Caco-2 (cell line): ENCODE measurements at regions not wholly inside any gene's neighbourhood (a gene's known extent, or its start where the extent isn't known, plus 50 kb on each side); places are given as distances from the start of the nearest gene placed in this dataset.

Experiments
- BruUV-seq: library from RNA; stranded (reverse); fragments of 400-500 nt; replicated peaks from 2 replicates; lab custom pipeline; 2021; lab: Mats Ljungman, UMichigan
- CTCF ChIA-PET: fragments of 300-600 bp; sonication (Branson Sonifier 250); formaldehyde crosslinking; loops from one replicate; lab custom pipeline; 2022; ENCODE audit warnings: antibody characterized with exemption; lab: Charles Lee
- POLR2A ChIA-PET: fragments of 300-600 bp; sonication (Branson Sonifier 250); formaldehyde crosslinking; loops from one replicate; lab custom pipeline; 2022; ENCODE audit warnings: antibody characterized with exemption; lab: Charles Lee
- DNase-seq, 2 experiments: peaks; one replicate each; pipeline versions ENCODE4 v3.0.0 to v3.0.0-alpha.2; 2020 to 2022
- H3K27me3 ChIP-seq: replicated peaks from 2 replicates; pipeline ENCODE4 v1.6.0; 2011; ENCODE audit warnings: low read length; ENCODE audit not compliant: control insufficient read depth, insufficient read depth
- H3K36me3 ChIP-seq: 2 replicates; pipeline ENCODE4 v1.5.1; 2011; ENCODE audit warnings: low read length; ENCODE audit not compliant: control insufficient read depth, insufficient read depth
- H3K4me1 ChIP-seq: fragments of 250-450 bp; sonication (Bioruptor Pico); 2 replicates; pipeline ENCODE4 v1.5.1; 2020; ENCODE audit warnings: mild to moderate bottlenecking
- H3K4me3 ChIP-seq: 2 replicates; pipeline ENCODE4 v1.5.1; 2011; ENCODE audit warnings: low read depth, mild to moderate bottlenecking, control low read depth, low read length
- H3K9me3 ChIP-seq: fragments of 250-450 bp; sonication (Bioruptor Pico); 2 replicates; pipeline ENCODE4 v1.5.1; 2020; ENCODE audit warnings: mild to moderate bottlenecking, moderate library complexity
- H3K27ac Mint-ChIP-seq: one replicate; pipeline ENCODE4 v1.8.0; 2022; ENCODE audit warnings: mixed read lengths; ENCODE audit not compliant: unreplicated experiment
- H3K27me3 Mint-ChIP-seq: one replicate; pipeline ENCODE4 v1.8.0; 2022; ENCODE audit warnings: mixed read lengths; ENCODE audit not compliant: insufficient read depth, unreplicated experiment
- H3K36me3 Mint-ChIP-seq: one replicate; pipeline ENCODE4 v1.8.0; 2022; ENCODE audit warnings: mild to moderate bottlenecking, mixed read lengths; ENCODE audit not compliant: insufficient read depth, unreplicated experiment
- H3K4me1 Mint-ChIP-seq: one replicate; pipeline ENCODE4 v1.8.0; 2022; ENCODE audit warnings: low read depth, mixed read lengths; ENCODE audit not compliant: unreplicated experiment
- H3K4me3 Mint-ChIP-seq: one replicate; pipeline ENCODE4 v1.8.0; 2022; ENCODE audit warnings: mild to moderate bottlenecking, moderate library complexity, mixed read lengths; ENCODE audit not compliant: unreplicated experiment
- H3K9me3 Mint-ChIP-seq: one replicate; pipeline ENCODE4 v1.8.0; 2022; ENCODE audit warnings: mixed read lengths; ENCODE audit not compliant: unreplicated experiment
- CTCF ChIP-seq, 2 experiments: fragments of 200-600 bp in 1 of 2; IDR thresholded peaks; 1 replicate in 1 of 2; 2 replicates in 1 of 2; pipeline versions ENCODE4 v1.5.1 to v1.8.0; 2011 to 2022; ENCODE audit warnings: antibody characterized with exemption in 1 of 2, control low read depth in 1 of 2, inconsistent platforms in 1 of 2, low read depth in 1 of 2, low read length in 1 of 2, mild to moderate bottlenecking in 1 of 2, moderate library complexity in 1 of 2; ENCODE audit not compliant: insufficient read depth in 1 of 2, severe bottlenecking in 1 of 2, unreplicated experiment in 1 of 2
- intact Hi-C: fragments of 100-400 bp; cut with micrococcal nuclease; formaldehyde crosslinking; loops from one replicate; pipeline ENCODE4 v1.10.0; 2022; ENCODE audit not compliant: unreplicated experiment

- Mint-ChIP-seq H3K27me3 (peaks cover 5% of the 10 kb centered on the region), H3K9me3 (no peaks in the 10 kb centered on the region), H3K4me1 (no peaks in the 10 kb centered on the region), H3K36me3 (no peaks in the 10 kb centered on the region), H3K27ac (no peak overlapping the region), H3K4me3 (no peak overlapping the region)
- Histone ChIP-seq H3K4me3 (no peak overlapping the region), H3K4me1 (no peaks in the 10 kb centered on the region), H3K36me3 (no peaks in the 10 kb centered on the region), H3K9me3 (no peaks in the 10 kb centered on the region), H3K27me3 (no peaks in the 10 kb centered on the region)
- ChIA-PET CTCF (no interaction called here), POLR2A (no interaction called here)
- no peak for TF ChIP-seq CTCF (IDR thresholded peaks at IDR 0.05; ENCODE audit: insufficient read depth in 1 of 2, low read depth in 1 of 2, low read length in 1 of 2, severe bottlenecking in 1 of 2, unreplicated experiment in 1 of 2)
- intact Hi-C loops: loop anchor here (5.0 kb wide), 1 partner anchor 524 kb away; no protein-coding TSS in a partner anchor
- no TSS peak for BruUV-seq
- peak in 1 of 2 experiments; percentile 8 for DNase-seq
Measured at GRCh38 chr1:65717815-65718454, 74.8 kb upstream of the PDE4B start.

- Histone ChIP-seq H3K36me3 (no peaks in the 10 kb centered on the region), H3K4me3 (no peak overlapping the region), H3K9me3 (no peaks in the 10 kb centered on the region), H3K27me3 (no peaks in the 10 kb centered on the region), H3K4me1 (no peaks in the 10 kb centered on the region)
- Mint-ChIP-seq H3K27me3 (peaks cover 5% of the 10 kb centered on the region), H3K36me3 (no peaks in the 10 kb centered on the region), H3K9me3 (no peaks in the 10 kb centered on the region), H3K4me3 (no peak overlapping the region), H3K4me1 (no peaks in the 10 kb centered on the region), H3K27ac (no peak overlapping the region)
- ChIA-PET CTCF (no interaction called here), POLR2A (no interaction called here)
- intact Hi-C loops: loop anchor here (5.0 kb wide), 1 partner anchor 523 kb away; no protein-coding TSS in a partner anchor
- BruUV-seq: no TSS peak
- no peak for DNase-seq
- no peak for TF ChIP-seq CTCF (IDR thresholded peaks at IDR 0.05; ENCODE audit: insufficient read depth in 1 of 2, low read depth in 1 of 2, low read length in 1 of 2, severe bottlenecking in 1 of 2, unreplicated experiment in 1 of 2)
Measured at GRCh38 chr1:65719391-65719790, 73.3 kb upstream of the PDE4B start.

GRCh38 chr1:65722461-65722860, 70.2 kb upstream of the PDE4B start:
- ChIA-PET POLR2A (no interaction called here), CTCF (no interaction called here)
- Mint-ChIP-seq H3K4me3 (no peak overlapping the region), H3K36me3 (no peaks in the 10 kb centered on the region), H3K27ac (no peak overlapping the region), H3K4me1 (no peaks in the 10 kb centered on the region), H3K9me3 (no peaks in the 10 kb centered on the region), H3K27me3 (peaks cover 7% of the 10 kb centered on the region)
- Histone ChIP-seq H3K4me1 (no peaks in the 10 kb centered on the region), H3K4me3 (no peak overlapping the region), H3K9me3 (no peaks in the 10 kb centered on the region), H3K36me3 (no peaks in the 10 kb centered on the region), H3K27me3 (no peaks in the 10 kb centered on the region)
- TF ChIP-seq CTCF (IDR thresholded peaks at IDR 0.05; ENCODE audit: insufficient read depth in 1 of 2, low read depth in 1 of 2, low read length in 1 of 2, severe bottlenecking in 1 of 2, unreplicated experiment in 1 of 2): no peak
- no peak for DNase-seq
- intact Hi-C loops: no loop called here
- BruUV-seq: no TSS peak
